AG09319 (cell line): ENCODE measurements at regions not wholly inside any gene's neighbourhood (a gene's known extent, or its start where the extent isn't known, plus 50 kb on each side); places are given as distances from the start of the nearest gene placed in this dataset.
A peak's percentile ranks its signal among the peaks of the same experiment; 100 is the strongest.
"Not testable (repeated sequence)": the region's sequence is repeated elsewhere in the genome, so short reads cannot be mapped to it uniquely, and the experiment has no call there.

Experiments
- DNase-seq: peaks from one replicate; pipeline ENCODE4 v3.0.0-alpha.2; 2010; ENCODE audit warnings: low read depth; ENCODE audit errors: extremely low read depth
- CTCF ChIP-seq: IDR thresholded peaks from 2 replicates; pipeline ENCODE4 v1.5.1; 2011; ENCODE audit warnings: low read depth, mild to moderate bottlenecking, inconsistent platforms, low read length, moderate library complexity

- DNase-seq = no peak
- no peak for TF ChIP-seq CTCF
These were observed 171.9 kb upstream of the NDN start for GRCh38 chr15:23859008-23859407.

- no peak for TF ChIP-seq CTCF
- DNase-seq = no peak
These were observed 173.5 kb upstream of the NDN start for GRCh38 chr15:23860290-23861245.

GRCh38 chr15:23866832-23867231 is 179.7 kb upstream of the NDN start:
- TF ChIP-seq CTCF = peak; percentile 17
- no peak for DNase-seq

GRCh38 chr15:23869396-23869795 is 182.3 kb upstream of the NDN start:
- no peak for TF ChIP-seq CTCF
- DNase-seq = no peak

- DNase-seq = not testable (repeated sequence)
These were observed 186.5 kb upstream of the NDN start for GRCh38 chr15:23873613-23874012.

- TF ChIP-seq CTCF = peak; percentile 27
- no peak for DNase-seq
These were observed 190.7 kb upstream of the NDN start for GRCh38 chr15:23877502-23878412.

GRCh38 chr15:23881291-23881690 is 194.2 kb upstream of the NDN start:
- no peak for DNase-seq
- TF ChIP-seq CTCF = no peak
